ENCODE measurements at regions not wholly inside any gene's neighbourhood (a gene's known extent, or its start where the extent isn't known, plus 50 kb on each side); places are given as distances from the start of the nearest gene placed in this dataset.

DNA sequence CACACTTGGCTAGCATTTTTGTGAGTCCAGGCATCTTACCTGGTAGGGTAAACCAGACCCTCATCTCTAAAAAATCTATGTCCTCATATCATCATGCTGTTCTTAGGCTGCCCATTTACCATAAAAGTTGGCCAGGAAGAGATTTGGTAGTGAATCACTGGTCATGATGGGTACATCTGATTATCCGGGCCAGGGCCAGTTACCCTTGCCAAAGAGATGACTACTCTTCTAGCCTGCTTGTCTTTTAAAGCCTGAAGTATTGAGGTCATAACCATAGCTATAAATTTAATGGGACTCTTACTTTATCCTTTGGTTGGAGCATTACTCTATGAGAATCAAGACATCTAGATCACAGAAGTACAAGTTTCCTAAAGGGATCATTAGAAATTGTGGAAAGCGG, 276.8 kb downstream of the TENT5A start:
- WGBS (ENCODE audit: low lambda C conversion rate), result 69% methylated on average over 2 of the region's 2 CpGs
- no peaks in the 10 kb centered on the region for H3F3A ChIP-seq (replicated peaks; ENCODE audit: insufficient read depth)
- H3K36me3 ChIP-seq (replicated peaks in 1 of 2; ENCODE audit: control insufficient read depth in 1 of 2, insufficient read depth in 2 of 2, low read length in 1 of 2), result no peaks in the 10 kb centered on the region
- H3K4me2 ChIP-seq, result no peak overlapping the region
- TF ChIP-seq TEAD4 (IDR thresholded peaks at IDR 0.05; ENCODE audit: borderline replicate concordance, insufficient read depth) (no peak), MXI1 (IDR thresholded peaks at IDR 0.05; ENCODE audit: low read depth, low read length) (no peak), FOSL2 (IDR thresholded peaks at IDR 0.05; ENCODE audit: borderline replicate concordance, low read depth) (no peak), SMC3 (IDR thresholded peaks at IDR 0.05; ENCODE audit: low read depth, low read length) (no peak), JUND (IDR thresholded peaks at IDR 0.05) (no peak), EP300 (IDR thresholded peaks at IDR 0.05; ENCODE audit: borderline replicate concordance in 1 of 2, low read depth in 1 of 2, low read length in 1 of 2) (no peak), RAD21 (IDR thresholded peaks at IDR 0.05; ENCODE audit: low read length) (no peak), REST (IDR thresholded peaks at IDR 0.05; ENCODE audit: low read depth, low read length) (no peak), RFX5 (IDR thresholded peaks at IDR 0.05; ENCODE audit: low read length) (no peak)
- TF ChIP-seq, protein P1, sequence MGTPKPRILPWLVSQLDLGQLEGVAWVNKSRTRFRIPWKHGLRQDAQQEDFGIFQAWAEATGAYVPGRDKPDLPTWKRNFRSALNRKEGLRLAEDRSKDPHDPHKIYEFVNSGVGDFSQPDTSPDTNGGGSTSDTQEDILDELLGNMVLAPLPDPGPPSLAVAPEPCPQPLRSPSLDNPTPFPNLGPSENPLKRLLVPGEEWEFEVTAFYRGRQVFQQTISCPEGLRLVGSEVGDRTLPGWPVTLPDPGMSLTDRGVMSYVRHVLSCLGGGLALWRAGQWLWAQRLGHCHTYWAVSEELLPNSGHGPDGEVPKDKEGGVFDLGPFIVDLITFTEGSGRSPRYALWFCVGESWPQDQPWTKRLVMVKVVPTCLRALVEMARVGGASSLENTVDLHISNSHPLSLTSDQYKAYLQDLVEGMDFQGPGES (IDR thresholded peaks at IDR 0.05; ENCODE audit: low read depth, low read length), result no peak
- TF ChIP-seq, protein P2, sequence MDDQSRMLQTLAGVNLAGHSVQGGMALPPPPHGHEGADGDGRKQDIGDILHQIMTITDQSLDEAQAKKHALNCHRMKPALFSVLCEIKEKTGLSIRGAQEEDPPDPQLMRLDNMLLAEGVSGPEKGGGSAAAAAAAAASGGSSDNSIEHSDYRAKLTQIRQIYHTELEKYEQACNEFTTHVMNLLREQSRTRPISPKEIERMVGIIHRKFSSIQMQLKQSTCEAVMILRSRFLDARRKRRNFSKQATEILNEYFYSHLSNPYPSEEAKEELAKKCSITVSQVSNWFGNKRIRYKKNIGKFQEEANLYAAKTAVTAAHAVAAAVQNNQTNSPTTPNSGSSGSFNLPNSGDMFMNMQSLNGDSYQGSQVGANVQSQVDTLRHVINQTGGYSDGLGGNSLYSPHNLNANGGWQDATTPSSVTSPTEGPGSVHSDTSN (IDR thresholded peaks at IDR 0.05), result no peak
- TF ChIP-seq, protein P3, sequence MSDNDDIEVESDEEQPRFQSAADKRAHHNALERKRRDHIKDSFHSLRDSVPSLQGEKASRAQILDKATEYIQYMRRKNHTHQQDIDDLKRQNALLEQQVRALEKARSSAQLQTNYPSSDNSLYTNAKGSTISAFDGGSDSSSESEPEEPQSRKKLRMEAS (IDR thresholded peaks at IDR 0.05; ENCODE audit: low read depth), result no peak
- TF ChIP-seq, protein P4, sequence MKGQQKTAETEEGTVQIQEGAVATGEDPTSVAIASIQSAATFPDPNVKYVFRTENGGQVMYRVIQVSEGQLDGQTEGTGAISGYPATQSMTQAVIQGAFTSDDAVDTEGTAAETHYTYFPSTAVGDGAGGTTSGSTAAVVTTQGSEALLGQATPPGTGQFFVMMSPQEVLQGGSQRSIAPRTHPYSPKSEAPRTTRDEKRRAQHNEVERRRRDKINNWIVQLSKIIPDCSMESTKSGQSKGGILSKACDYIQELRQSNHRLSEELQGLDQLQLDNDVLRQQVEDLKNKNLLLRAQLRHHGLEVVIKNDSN (IDR thresholded peaks at IDR 0.05; ENCODE audit: borderline replicate concordance, low read depth), result no peak
- no peak overlapping the region for H2AFZ ChIP-seq (ENCODE audit: low read depth)
- no peak overlapping the region for H3K9ac ChIP-seq
- H3K79me2 ChIP-seq (ENCODE audit: insufficient read depth), result no peaks in the 10 kb centered on the region
- ChIA-PET CTCF (no interaction called here), POLR2A (no interaction called here)
- no peaks in the 10 kb centered on the region for H3K4me1 ChIP-seq (ENCODE audit: control insufficient read depth in 1 of 2, insufficient read depth in 2 of 2, low read depth in 1 of 2, low read length in 1 of 2)
- no peaks in the 10 kb centered on the region for H3K9me2 ChIP-seq
- no peaks in the 10 kb centered on the region for H4K20me1 ChIP-seq (ENCODE audit: insufficient read depth)
- H3K9me3 ChIP-seq, result no peaks in the 10 kb centered on the region
- no peaks in the 10 kb centered on the region for H3K27me3 ChIP-seq (ENCODE audit: insufficient read depth)
- H3K27ac ChIP-seq (ENCODE audit: low read depth in 2 of 2, low read length in 1 of 2), result no peak overlapping the region
- no peak for DNase-seq
- no peak overlapping the region for H3K4me3 ChIP-seq (ENCODE audit: low read depth in 2 of 2, low read length in 1 of 2)
